T-helper 1 cell treated with Interleukin-12 subunit alpha and Interleukin-12 subunit beta and Interleukin-4 antibody, amounts not matched to agents 30 μg/mL and 1 μg/mL, for 36 hours (primary cell): ENCODE measurements at regions not wholly inside any gene's neighbourhood (a gene's known extent, or its start where the extent isn't known, plus 50 kb on each side); places are given as distances from the start of the nearest gene placed in this dataset.
"Not testable (repeated sequence)": the region's sequence is repeated elsewhere in the genome, so short reads cannot be mapped to it uniquely, and the experiment has no call there.

ENCODE experiments used
- H3K27ac Mint-ChIP-seq: one replicate; pipeline ENCODE4 v1.8.0; 2021; ENCODE audit warnings: mild to moderate bottlenecking, mixed read lengths
- H3K27me3 Mint-ChIP-seq: one replicate; pipeline ENCODE4 v1.8.0; 2021; ENCODE audit warnings: low read depth, mixed read lengths
- H3K36me3 Mint-ChIP-seq: one replicate; pipeline ENCODE4 v1.8.0; 2021; ENCODE audit warnings: low read depth, mixed read lengths
- H3K4me1 Mint-ChIP-seq: one replicate; pipeline ENCODE4 v1.8.0; 2021; ENCODE audit warnings: low read depth, mixed read lengths
- H3K4me3 Mint-ChIP-seq: one replicate; pipeline ENCODE4 v1.8.0; 2021; ENCODE audit warnings: mild to moderate bottlenecking, moderate library complexity, mixed read lengths
- H3K9me3 Mint-ChIP-seq: one replicate; pipeline ENCODE4 v1.8.0; 2021; ENCODE audit warnings: mixed read lengths

DNA sequence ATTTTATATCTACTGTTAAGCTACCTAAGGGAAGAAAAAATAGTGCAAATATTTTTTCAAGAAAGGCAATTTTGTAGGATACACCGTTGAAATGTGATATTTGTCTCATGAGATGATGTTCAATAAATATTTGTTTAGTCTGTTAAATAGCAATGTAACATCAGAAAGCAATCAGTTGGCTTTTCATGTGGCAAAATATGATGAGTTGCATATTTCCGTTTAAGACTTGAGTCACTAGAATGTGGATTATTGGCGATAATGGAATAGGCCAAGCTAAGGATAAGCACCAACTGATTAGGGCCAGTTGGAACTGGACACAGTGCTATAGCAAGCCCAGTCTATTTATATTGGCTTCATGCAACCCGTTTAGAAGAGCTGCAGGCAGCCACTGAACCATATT is 250.4 kb upstream of the SLC16A7 start:
- Mint-ChIP-seq H3K27me3 (no peaks in the 10 kb centered on the region), H3K36me3 (no peaks in the 10 kb centered on the region), H3K4me1 (no peaks in the 10 kb centered on the region), H3K4me3 (no peak overlapping the region), H3K9me3 (peaks cover 3% of the 10 kb centered on the region), H3K27ac (no peak overlapping the region)

DNA sequence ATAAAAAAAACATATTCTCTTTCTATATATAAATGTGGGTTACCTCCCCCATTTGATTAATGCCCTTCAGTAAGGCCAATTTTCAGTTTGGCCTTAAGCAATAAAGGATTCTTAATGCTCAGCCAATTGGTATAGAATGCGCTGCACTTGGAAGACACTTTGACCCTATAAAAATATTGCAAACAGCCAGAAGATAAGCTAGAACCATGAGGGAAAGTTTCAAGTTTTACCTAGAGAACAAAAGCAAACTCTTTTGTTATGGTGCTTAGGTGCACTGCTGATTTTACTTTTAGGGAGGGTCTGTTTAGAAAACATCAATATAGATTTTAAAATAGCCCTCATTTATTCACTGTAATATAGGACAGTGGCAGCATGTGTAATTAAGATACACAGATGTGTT is 251.6 kb upstream of the SLC16A7 start:
- H3K36me3 Mint-ChIP-seq = no peaks in the 10 kb centered on the region
- peaks cover 7% of the 10 kb centered on the region for H3K9me3 Mint-ChIP-seq
- H3K4me3 Mint-ChIP-seq = no peak overlapping the region
- H3K4me1 Mint-ChIP-seq = no peaks in the 10 kb centered on the region
- no peak overlapping the region for H3K27ac Mint-ChIP-seq
- H3K27me3 Mint-ChIP-seq = no peaks in the 10 kb centered on the region

DNA sequence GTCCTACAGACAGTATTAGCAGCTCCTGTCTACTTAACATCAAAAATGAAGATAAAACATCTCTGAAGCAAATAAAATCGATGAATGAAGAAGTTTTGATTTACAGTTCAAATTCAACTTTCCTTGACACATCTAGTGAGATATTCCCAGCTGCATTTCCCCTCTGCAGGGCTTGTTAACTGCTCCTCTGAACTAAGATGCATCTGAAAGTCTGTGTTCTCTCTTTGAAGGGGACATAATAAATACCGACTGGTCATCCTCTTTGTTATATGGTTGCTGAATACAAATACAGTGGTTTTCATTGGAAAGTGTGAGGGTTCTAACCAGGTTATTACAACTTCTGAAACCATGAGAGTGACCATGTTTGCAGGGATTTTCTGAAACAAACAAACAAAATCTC is 266.4 kb upstream of the SLC16A7 start:
- Mint-ChIP-seq H3K36me3 (no peaks in the 10 kb centered on the region), H3K4me1 (no peaks in the 10 kb centered on the region), H3K9me3 (no peaks in the 10 kb centered on the region), H3K4me3 (no peak overlapping the region), H3K27ac (no peak overlapping the region), H3K27me3 (no peaks in the 10 kb centered on the region)

DNA sequence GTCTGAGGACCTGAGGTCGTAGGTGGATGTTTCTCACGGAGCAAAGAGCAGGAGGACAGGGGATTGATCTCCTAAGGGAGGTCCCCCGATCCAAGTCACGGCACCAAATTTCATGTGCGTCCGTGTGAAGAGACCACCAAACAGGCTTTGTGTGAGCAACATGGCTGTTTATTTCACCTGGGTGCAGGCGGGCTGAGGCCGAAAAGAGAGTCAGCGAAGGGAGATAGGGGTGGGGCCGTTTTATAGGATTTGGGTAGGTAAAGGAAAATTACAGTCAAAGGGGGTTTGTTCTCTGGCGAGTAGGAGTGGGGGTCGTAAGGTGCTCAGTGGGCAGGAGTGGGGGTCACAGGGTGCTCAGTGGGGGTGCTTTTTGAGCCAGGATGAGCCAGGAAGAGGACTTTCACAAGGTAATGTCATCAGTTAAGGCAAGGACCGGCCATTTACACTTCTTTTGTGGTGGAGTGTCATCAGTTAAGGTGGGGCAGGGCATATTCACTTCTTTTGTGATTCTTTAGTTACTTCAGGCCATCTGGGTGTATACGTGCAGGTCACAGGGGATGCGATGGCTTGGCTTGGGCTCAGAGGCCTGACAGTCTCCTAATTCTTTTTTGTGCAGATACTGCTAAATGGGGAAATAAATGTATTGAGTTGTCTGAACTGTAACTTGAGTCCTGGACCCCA is 267.3 kb upstream of the SLC16A7 start:
- not testable (repeated sequence) for H3K9me3 Mint-ChIP-seq, H3K27ac Mint-ChIP-seq, H3K36me3 Mint-ChIP-seq

DNA sequence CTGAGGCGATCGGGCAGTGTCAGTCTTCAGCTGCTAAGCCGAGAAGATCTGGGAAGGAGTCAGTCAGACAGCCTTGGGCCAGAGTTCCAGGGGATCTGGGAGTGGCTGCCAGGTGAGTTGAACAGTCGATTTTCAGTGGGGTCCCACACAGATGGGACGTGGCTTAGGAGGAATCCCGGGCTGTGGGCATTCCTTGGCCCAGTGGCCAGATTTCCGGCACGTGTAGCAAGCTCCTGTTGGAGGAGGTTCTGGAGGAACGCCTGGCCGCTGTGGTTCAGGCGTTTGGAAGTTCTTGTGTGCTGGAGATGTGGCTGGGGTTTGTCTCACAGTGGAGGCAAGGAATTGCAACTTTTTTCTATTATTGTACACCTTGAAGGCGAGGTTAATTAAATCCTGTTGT is 269.4 kb upstream of the SLC16A7 start:
- not testable (repeated sequence) for H3K36me3 Mint-ChIP-seq, H3K27me3 Mint-ChIP-seq, H3K4me1 Mint-ChIP-seq, H3K9me3 Mint-ChIP-seq, H3K27ac Mint-ChIP-seq, H3K4me3 Mint-ChIP-seq

More for the DNA sequence above, 267.3 kb upstream of the SLC16A7 start:
- not testable (repeated sequence) for H3K4me1 Mint-ChIP-seq, H3K4me3 Mint-ChIP-seq, H3K27me3 Mint-ChIP-seq

DNA sequence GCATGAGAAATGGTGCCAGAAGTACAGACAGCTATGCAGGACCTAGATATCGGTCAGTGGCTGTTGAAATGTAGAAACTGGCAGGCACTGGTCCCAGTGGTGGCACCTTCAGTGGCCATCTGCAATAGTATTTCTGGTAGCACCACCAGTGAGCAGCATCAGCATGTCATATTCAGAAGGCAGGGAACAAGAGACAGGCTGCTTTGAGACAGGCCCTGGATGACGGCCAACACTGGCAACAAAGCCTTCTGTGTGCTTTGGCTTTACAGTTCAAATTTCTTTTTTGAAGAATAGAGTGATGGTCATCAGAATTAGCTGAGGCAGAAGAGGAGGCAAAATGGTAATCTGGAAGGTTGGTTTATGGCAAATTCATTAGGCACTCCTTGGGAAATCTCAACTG is 273.4 kb upstream of the SLC16A7 start:
- Mint-ChIP-seq H3K36me3 (no peaks in the 10 kb centered on the region), H3K27ac (no peak overlapping the region), H3K27me3 (no peaks in the 10 kb centered on the region), H3K4me3 (no peak overlapping the region), H3K4me1 (no peaks in the 10 kb centered on the region), H3K9me3 (no peaks in the 10 kb centered on the region)

DNA sequence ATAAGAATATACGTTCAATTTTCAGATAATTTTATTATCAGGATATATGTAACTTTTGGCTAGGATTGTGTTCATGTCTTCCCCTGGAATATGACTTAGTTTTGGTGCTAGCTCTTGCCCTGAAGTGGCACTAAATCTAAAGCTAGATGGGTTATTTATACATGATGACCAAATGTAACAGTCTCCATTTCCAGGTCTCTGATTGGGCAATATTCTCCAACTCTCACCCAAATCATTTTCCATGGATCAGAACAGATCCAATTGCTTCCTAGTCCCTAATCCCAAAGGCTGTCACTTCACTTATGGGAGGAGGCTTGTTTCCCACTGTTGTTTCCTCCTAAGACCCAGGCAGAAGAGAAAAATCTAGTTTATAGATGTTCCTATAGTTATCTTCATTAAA is 274.6 kb upstream of the SLC16A7 start:
- Mint-ChIP-seq H3K27me3 (no peaks in the 10 kb centered on the region), H3K4me3 (no peak overlapping the region), H3K36me3 (no peaks in the 10 kb centered on the region), H3K27ac (no peak overlapping the region), H3K9me3 (no peaks in the 10 kb centered on the region), H3K4me1 (no peaks in the 10 kb centered on the region)

DNA sequence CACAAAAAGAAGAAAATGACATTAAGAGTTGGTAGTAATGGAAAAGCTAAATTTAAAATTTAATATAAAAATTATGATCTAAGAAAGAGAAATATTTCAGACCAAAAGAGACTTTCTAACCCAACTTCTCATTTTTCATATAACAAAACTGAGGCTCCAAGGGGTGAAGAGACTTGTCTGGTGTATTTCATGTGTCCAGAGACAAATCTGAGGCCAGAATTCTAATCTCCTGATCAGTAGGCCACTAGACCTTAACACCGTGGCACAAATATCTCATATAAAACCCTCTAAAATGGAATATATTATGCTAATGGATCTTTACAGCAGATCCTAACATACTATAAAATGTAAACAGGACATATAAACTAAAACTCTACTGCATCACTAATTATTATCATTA is 275.7 kb upstream of the SLC16A7 start:
- Mint-ChIP-seq H3K4me1 (no peaks in the 10 kb centered on the region), H3K27ac (no peak overlapping the region), H3K36me3 (no peaks in the 10 kb centered on the region), H3K27me3 (no peaks in the 10 kb centered on the region), H3K9me3 (no peaks in the 10 kb centered on the region), H3K4me3 (no peak overlapping the region)

DNA sequence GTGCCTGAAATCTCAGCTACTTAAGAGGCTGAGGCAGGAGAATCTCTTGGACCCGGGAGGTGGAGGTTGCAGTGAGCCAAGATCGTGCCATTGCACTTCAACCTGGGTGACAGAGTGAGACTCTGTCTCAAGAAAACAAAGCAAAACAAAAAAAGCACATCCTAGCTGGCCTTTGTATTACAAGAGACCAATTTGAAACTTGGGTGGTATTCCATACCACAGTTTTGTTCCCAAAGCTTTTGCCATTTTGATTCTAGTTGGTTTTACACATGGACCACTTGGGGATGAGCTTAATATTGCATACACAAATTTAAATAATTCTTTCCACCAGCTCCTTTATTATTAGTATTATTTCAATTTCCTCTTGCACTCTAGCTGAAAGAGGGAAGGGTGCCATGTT is 276.9 kb upstream of the SLC16A7 start:
- H3K36me3 Mint-ChIP-seq = no peaks in the 10 kb centered on the region
- H3K27ac Mint-ChIP-seq = no peak overlapping the region
- H3K4me1 Mint-ChIP-seq = no peaks in the 10 kb centered on the region
- H3K4me3 Mint-ChIP-seq = no peak overlapping the region
- H3K27me3 Mint-ChIP-seq = no peaks in the 10 kb centered on the region
- no peaks in the 10 kb centered on the region for H3K9me3 Mint-ChIP-seq

DNA sequence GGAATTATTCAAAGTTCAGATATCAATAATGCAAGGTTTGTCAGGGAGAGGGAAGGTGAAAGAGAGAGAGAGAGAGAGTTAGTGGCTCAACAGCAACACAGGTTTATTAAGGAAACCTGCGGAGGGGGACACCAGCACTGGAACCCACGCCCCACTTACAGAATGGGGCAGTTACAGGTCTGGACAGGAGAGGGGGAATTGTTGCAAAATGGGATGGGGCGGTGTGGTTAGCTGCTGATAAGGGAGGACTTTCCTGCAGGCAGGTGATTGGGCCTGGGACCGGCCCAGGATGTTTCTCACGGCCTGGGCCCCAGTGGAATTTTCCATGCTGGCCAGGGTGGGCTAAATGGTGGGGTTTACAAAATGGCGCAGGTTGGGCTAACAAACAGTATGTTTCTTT is 278.2 kb upstream of the SLC16A7 start:
- H3K27me3 Mint-ChIP-seq = no peaks in the 10 kb centered on the region
- H3K27ac Mint-ChIP-seq = no peak overlapping the region
- no peak overlapping the region for H3K4me3 Mint-ChIP-seq

DNA sequence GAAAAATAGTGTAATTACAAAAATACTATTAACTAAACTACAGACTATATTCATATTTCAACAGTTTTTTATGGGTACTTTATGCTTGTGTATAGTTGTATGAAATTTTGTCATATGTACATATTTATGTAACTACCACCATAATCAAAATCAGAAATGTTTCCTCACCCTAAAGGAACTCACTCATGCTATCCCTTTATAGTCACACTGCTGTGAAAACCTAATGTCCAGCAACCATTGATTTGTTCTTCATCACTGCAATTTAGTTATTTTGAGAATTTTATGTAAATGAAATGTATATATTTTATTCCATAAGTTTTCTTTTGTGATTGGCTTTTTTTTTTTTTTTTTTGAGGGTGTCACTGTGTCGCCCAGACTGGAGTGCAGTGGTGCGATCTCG is 278.9 kb upstream of the SLC16A7 start:
- no peaks in the 10 kb centered on the region for H3K27me3 Mint-ChIP-seq
- no peak overlapping the region for H3K27ac Mint-ChIP-seq
- no peaks in the 10 kb centered on the region for H3K4me1 Mint-ChIP-seq
- H3K4me3 Mint-ChIP-seq = no peak overlapping the region
- H3K9me3 Mint-ChIP-seq = peaks cover 3% of the 10 kb centered on the region
- no peaks in the 10 kb centered on the region for H3K36me3 Mint-ChIP-seq

More for the DNA sequence above, 278.2 kb upstream of the SLC16A7 start:
- Mint-ChIP-seq H3K9me3 (no peaks in the 10 kb centered on the region), H3K36me3 (no peaks in the 10 kb centered on the region), H3K4me1 (no peaks in the 10 kb centered on the region)

DNA sequence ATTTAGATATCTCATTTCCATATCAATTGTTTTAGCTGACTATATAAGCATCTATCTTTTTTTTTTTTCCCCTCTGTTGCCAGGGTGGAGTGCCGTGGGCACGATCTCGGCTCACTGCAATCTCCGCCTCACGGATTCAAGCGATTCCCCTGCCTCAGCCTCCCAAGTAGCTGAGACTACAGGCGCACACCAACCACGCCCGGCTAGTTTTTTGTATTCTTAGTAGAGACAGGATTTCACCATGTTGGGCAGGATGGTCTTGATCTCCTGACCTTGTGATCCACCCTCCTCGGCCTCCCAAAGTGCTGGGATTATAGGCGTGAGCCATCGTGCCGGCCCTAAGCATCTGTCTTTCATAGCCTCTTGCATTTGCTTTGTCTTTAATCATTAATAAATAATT is 279.5 kb upstream of the SLC16A7 start:
- H3K4me1 Mint-ChIP-seq, H3K27me3 Mint-ChIP-seq, H3K27ac Mint-ChIP-seq, H3K4me3 Mint-ChIP-seq, H3K36me3 Mint-ChIP-seq, H3K9me3 Mint-ChIP-seq: not testable (repeated sequence)

DNA sequence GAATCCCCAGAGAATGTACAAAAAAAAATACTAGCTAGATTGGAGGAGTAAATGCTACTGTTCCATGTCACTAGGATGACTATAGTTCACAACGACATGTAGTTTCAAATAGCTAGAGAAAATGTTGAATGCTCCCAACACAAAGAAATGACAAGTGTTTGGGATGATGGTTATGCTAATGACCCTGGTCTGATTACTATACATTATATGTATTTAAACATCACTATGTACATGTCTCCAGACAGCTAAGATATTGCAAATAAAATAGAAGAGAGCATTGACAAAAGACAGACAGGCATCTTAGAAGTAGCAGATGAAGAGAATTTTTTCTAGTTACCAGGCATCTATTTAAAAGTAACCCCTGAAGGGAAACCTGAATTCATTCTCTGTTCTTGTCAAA is 281.6 kb upstream of the SLC16A7 start:
- no peaks in the 10 kb centered on the region for H3K36me3 Mint-ChIP-seq
- no peaks in the 10 kb centered on the region for H3K4me1 Mint-ChIP-seq
- no peak overlapping the region for H3K27ac Mint-ChIP-seq
- H3K27me3 Mint-ChIP-seq = no peaks in the 10 kb centered on the region
- H3K9me3 Mint-ChIP-seq = peaks cover 11% of the 10 kb centered on the region
- no peak overlapping the region for H3K4me3 Mint-ChIP-seq

DNA sequence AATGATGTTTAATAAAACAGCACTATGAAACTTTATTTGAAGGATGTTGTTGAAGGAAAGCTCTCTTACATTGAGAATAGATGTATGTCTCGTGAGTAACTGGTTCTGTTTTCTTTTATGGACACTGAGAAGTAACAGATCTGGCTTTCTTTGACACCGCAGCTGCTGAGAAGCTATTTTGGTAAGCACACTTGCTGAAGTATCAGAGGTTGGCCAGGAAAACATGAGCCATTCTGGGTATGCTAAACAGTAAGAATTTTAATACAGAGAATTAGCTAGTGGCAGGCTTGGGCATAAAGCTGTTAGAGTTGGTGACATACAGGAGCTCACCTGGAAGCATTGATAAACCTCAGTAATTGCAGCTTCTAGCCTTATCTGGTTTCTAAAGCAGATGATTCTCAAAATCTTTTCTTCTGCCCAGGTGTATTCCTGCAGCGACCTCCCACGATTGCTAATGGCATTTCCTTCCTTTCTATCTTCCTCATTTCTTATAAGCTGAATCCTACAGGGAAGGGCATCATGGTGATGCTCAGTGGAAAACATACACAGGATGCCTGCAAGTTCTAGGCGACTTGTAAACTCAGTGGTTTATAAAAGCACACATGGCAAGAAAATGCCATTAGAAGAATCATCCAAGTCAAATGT is 291.6 kb upstream of the SLC16A7 start:
- Mint-ChIP-seq H3K27me3 (no peaks in the 10 kb centered on the region), H3K4me3 (no peak overlapping the region), H3K27ac (no peak overlapping the region), H3K36me3 (no peaks in the 10 kb centered on the region), H3K4me1 (no peaks in the 10 kb centered on the region), H3K9me3 (no peaks in the 10 kb centered on the region)

DNA sequence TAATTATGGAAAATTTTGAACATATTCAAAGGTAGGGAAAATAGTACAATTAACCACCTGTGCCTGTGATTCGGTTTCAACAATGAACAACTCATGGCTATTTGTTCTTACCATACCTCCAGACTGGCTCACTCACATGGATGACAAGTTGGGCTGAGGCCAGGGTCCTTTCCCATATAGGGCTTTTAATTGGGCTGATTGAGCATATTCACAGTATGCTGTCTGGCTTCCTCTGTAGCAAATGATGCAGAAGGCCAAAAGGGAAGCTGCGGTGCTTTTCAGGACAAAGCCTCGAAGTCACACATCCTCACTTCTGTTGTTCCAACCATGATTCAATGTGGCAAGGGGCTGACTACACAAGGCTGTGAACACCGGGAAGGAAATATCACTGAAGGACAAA is 297.5 kb upstream of the SLC16A7 start:
- H3K9me3 Mint-ChIP-seq = no peaks in the 10 kb centered on the region
- H3K27me3 Mint-ChIP-seq = no peaks in the 10 kb centered on the region
- no peaks in the 10 kb centered on the region for H3K4me1 Mint-ChIP-seq
- H3K4me3 Mint-ChIP-seq = no peak overlapping the region
- no peaks in the 10 kb centered on the region for H3K36me3 Mint-ChIP-seq
- no peak overlapping the region for H3K27ac Mint-ChIP-seq

DNA sequence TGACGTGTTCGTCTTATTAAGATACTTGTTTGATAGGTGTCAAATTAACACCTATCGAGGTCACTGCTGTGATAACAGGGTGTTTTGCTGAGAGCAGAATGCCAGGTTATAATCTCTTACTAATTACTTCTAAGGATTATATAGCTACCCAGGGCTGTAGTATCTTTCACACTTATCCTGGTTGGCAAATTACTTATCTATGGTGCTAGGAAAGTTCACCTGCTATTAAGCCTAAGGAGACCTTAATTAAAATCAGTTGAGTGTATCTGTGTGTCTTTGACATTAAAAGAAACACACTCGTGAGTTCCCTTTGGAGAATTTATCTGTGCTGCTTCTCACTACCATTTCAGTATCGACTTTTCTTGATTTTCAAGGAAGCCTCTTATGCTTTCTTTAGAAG is 301.6 kb upstream of the SLC16A7 start:
- no peaks in the 10 kb centered on the region for H3K9me3 Mint-ChIP-seq
- H3K4me3 Mint-ChIP-seq = no peak overlapping the region
- no peaks in the 10 kb centered on the region for H3K27me3 Mint-ChIP-seq
- H3K27ac Mint-ChIP-seq = no peak overlapping the region
- no peaks in the 10 kb centered on the region for H3K4me1 Mint-ChIP-seq
- H3K36me3 Mint-ChIP-seq = no peaks in the 10 kb centered on the region
